ENCODE measurements at regions not wholly inside any gene's neighbourhood (a gene's known extent, or its start where the extent isn't known, plus 50 kb on each side); places are given as distances from the start of the nearest gene placed in this dataset.

GRCh38 chr16:6114691-6115090 is 1017.1 kb upstream of the EEF2KMT start:
- Mint-ChIP-seq H3K4me1 (ENCODE audit: low read depth) (no peaks in the 10 kb centered on the region), H3K4me3 (no peak overlapping the region), H3K27me3 (ENCODE audit: low read depth) (no peaks in the 10 kb centered on the region), H3K27ac (no peak overlapping the region), H3K9me3 (peaks cover 3 to 11% of the 10 kb centered on the region in 2 donors), H3K36me3 (ENCODE audit: insufficient read depth in 2 of 2) (no peaks in the 10 kb centered on the region)
- no peak for DNase-seq
- ATAC-seq (replicated peaks in 1 of 2) = no peak

- no peak for ATAC-seq (replicated peaks in 1 of 2)
- no peak overlapping the region for H3K4me3 Mint-ChIP-seq
- H3K4me1 Mint-ChIP-seq (ENCODE audit: low read depth) = no peaks in the 10 kb centered on the region
- H3K9me3 Mint-ChIP-seq = peaks cover 3 to 10% of the 10 kb centered on the region in 2 donors
- H3K27me3 Mint-ChIP-seq (ENCODE audit: low read depth) = no peaks in the 10 kb centered on the region
- H3K27ac Mint-ChIP-seq = no peak overlapping the region
- no peak for DNase-seq
- H3K36me3 Mint-ChIP-seq (ENCODE audit: insufficient read depth in 2 of 2) = no peaks in the 10 kb centered on the region
Measured at GRCh38 chr16:6113749-6114148, 1016.2 kb upstream of the EEF2KMT start.

GRCh38 chr16:6112700-6113099 is 1015.1 kb upstream of the EEF2KMT start:
- DNase-seq = no peak
- Mint-ChIP-seq H3K27me3 (ENCODE audit: low read depth) (no peaks in the 10 kb centered on the region), H3K9me3 (peaks cover 5 to 7% of the 10 kb centered on the region in 2 donors), H3K27ac (no peak overlapping the region), H3K4me3 (no peak overlapping the region), H3K4me1 (ENCODE audit: low read depth) (no peaks in the 10 kb centered on the region), H3K36me3 (ENCODE audit: insufficient read depth in 2 of 2) (no peaks in the 10 kb centered on the region)
- ATAC-seq (replicated peaks in 1 of 2) = no peak

- ATAC-seq (replicated peaks in 1 of 2) = no peak
- Mint-ChIP-seq H3K27ac (no peak overlapping the region), H3K9me3 (peaks cover 5 to 10% of the 10 kb centered on the region in 2 donors), H3K27me3 (ENCODE audit: low read depth) (no peaks in the 10 kb centered on the region), H3K4me3 (no peak overlapping the region), H3K36me3 (ENCODE audit: insufficient read depth in 2 of 2) (no peaks in the 10 kb centered on the region), H3K4me1 (ENCODE audit: low read depth) (no peaks in the 10 kb centered on the region)
- no peak for DNase-seq
Measured at GRCh38 chr16:6111390-6111789, 1013.8 kb upstream of the EEF2KMT start.

- Mint-ChIP-seq H3K27me3 (ENCODE audit: low read depth) (no peaks in the 10 kb centered on the region), H3K36me3 (ENCODE audit: insufficient read depth in 2 of 2) (no peaks in the 10 kb centered on the region), H3K4me3 (no peak overlapping the region), H3K27ac (no peak overlapping the region), H3K9me3 (peaks cover 5 to 10% of the 10 kb centered on the region in 2 donors), H3K4me1 (ENCODE audit: low read depth) (no peaks in the 10 kb centered on the region)
- DNase-seq = no peak
- no peak for ATAC-seq (replicated peaks in 1 of 2)
Measured at GRCh38 chr16:6110346-6110745, 1012.8 kb upstream of the EEF2KMT start.

- Mint-ChIP-seq H3K36me3 (ENCODE audit: insufficient read depth in 2 of 2) (no peaks in the 10 kb centered on the region), H3K27ac (no peak overlapping the region), H3K9me3 (peaks cover 11 to 14% of the 10 kb centered on the region in 2 donors), H3K4me3 (no peak overlapping the region), H3K27me3 (ENCODE audit: low read depth) (no peaks in the 10 kb centered on the region), H3K4me1 (ENCODE audit: low read depth) (no peaks in the 10 kb centered on the region)
- no peak for DNase-seq
- ATAC-seq (replicated peaks in 1 of 2) = no peak
Measured at GRCh38 chr16:6106061-6106460, 1008.5 kb upstream of the EEF2KMT start.

- Mint-ChIP-seq H3K4me3 (no peak overlapping the region), H3K4me1 (ENCODE audit: low read depth) (no peaks in the 10 kb centered on the region), H3K36me3 (ENCODE audit: insufficient read depth in 2 of 2) (no peaks in the 10 kb centered on the region), H3K27ac (no peak overlapping the region), H3K9me3 (peaks cover 8 to 11% of the 10 kb centered on the region in 2 donors), H3K27me3 (ENCODE audit: low read depth) (no peaks in the 10 kb centered on the region)
- no peak for DNase-seq
- no peak for ATAC-seq (replicated peaks in 1 of 2)
Measured at GRCh38 chr16:6105115-6105514, 1007.5 kb upstream of the EEF2KMT start.

GRCh38 chr16:6104428-6104827 is 1006.8 kb upstream of the EEF2KMT start:
- H3K27ac Mint-ChIP-seq = no peak overlapping the region
- H3K9me3 Mint-ChIP-seq = peaks cover 8 to 11% of the 10 kb centered on the region in 2 donors
- H3K36me3 Mint-ChIP-seq (ENCODE audit: insufficient read depth in 2 of 2) = no peaks in the 10 kb centered on the region
- DNase-seq (no peak), ATAC-seq (replicated peaks in 1 of 2) (no peak)
- no peak overlapping the region for H3K4me3 Mint-ChIP-seq
- H3K27me3 Mint-ChIP-seq (ENCODE audit: low read depth) = no peaks in the 10 kb centered on the region
- no peaks in the 10 kb centered on the region for H3K4me1 Mint-ChIP-seq (ENCODE audit: low read depth)

- no peak for DNase-seq
- peaks cover 6 to 11% of the 10 kb centered on the region in 2 donors for H3K9me3 Mint-ChIP-seq
- no peaks in the 10 kb centered on the region for H3K36me3 Mint-ChIP-seq (ENCODE audit: insufficient read depth in 2 of 2)
- H3K27me3 Mint-ChIP-seq (ENCODE audit: low read depth) = no peaks in the 10 kb centered on the region
- no peaks in the 10 kb centered on the region for H3K4me1 Mint-ChIP-seq (ENCODE audit: low read depth)
- ATAC-seq (replicated peaks in 1 of 2) = no peak
- no peak overlapping the region for H3K4me3 Mint-ChIP-seq
- H3K27ac Mint-ChIP-seq = no peak overlapping the region
Measured at GRCh38 chr16:6103561-6103960, 1006.0 kb upstream of the EEF2KMT start.

GRCh38 chr16:6099102-6099501 is 1001.5 kb upstream of the EEF2KMT start:
- H3K4me3 Mint-ChIP-seq = no peak overlapping the region
- no peaks in the 10 kb centered on the region for H3K27me3 Mint-ChIP-seq (ENCODE audit: low read depth)
- ATAC-seq (replicated peaks in 1 of 2) = no peak
- H3K27ac Mint-ChIP-seq = no peak overlapping the region
- H3K36me3 Mint-ChIP-seq (ENCODE audit: insufficient read depth in 2 of 2) = no peaks in the 10 kb centered on the region
- H3K4me1 Mint-ChIP-seq (ENCODE audit: low read depth) = no peaks in the 10 kb centered on the region
- no peak for DNase-seq
- H3K9me3 Mint-ChIP-seq = peaks cover 8 to 13% of the 10 kb centered on the region in 2 donors

GRCh38 chr16:6096931-6097670 is 999.5 kb upstream of the EEF2KMT start:
- no peak for DNase-seq
- H3K27ac Mint-ChIP-seq = no peak overlapping the region
- no peaks in the 10 kb centered on the region for H3K36me3 Mint-ChIP-seq (ENCODE audit: insufficient read depth in 2 of 2)
- no peak overlapping the region for H3K4me3 Mint-ChIP-seq
- H3K9me3 Mint-ChIP-seq = peaks cover 3 to 5% of the 10 kb centered on the region in 2 donors
- ATAC-seq (replicated peaks in 1 of 2) = no peak
- no peaks in the 10 kb centered on the region for H3K27me3 Mint-ChIP-seq (ENCODE audit: low read depth)
- no peaks in the 10 kb centered on the region for H3K4me1 Mint-ChIP-seq (ENCODE audit: low read depth)

GRCh38 chr16:6095414-6095813 is 997.8 kb upstream of the EEF2KMT start:
- no peaks in the 10 kb centered on the region for H3K36me3 Mint-ChIP-seq (ENCODE audit: insufficient read depth in 2 of 2)
- DNase-seq = no peak
- peaks cover 6 to 10% of the 10 kb centered on the region in 2 donors for H3K9me3 Mint-ChIP-seq
- H3K4me1 Mint-ChIP-seq (ENCODE audit: low read depth) = no peaks in the 10 kb centered on the region
- no peak overlapping the region for H3K4me3 Mint-ChIP-seq
- ATAC-seq (replicated peaks in 1 of 2) = no peak
- no peak overlapping the region for H3K27ac Mint-ChIP-seq
- no peaks in the 10 kb centered on the region for H3K27me3 Mint-ChIP-seq (ENCODE audit: low read depth)

GRCh38 chr16:6091021-6091420 is 993.4 kb upstream of the EEF2KMT start:
- Mint-ChIP-seq H3K4me3 (no peak overlapping the region), H3K4me1 (ENCODE audit: low read depth) (no peaks in the 10 kb centered on the region), H3K9me3 (peaks cover 9 to 11% of the 10 kb centered on the region in 2 donors), H3K27ac (no peak overlapping the region), H3K36me3 (ENCODE audit: insufficient read depth in 2 of 2) (no peaks in the 10 kb centered on the region), H3K27me3 (ENCODE audit: low read depth) (no peaks in the 10 kb centered on the region)
- no peak for ATAC-seq (replicated peaks in 1 of 2)
- DNase-seq = no peak

- H3K9me3 Mint-ChIP-seq = peaks cover 3 to 4% of the 10 kb centered on the region in 2 donors
- no peak overlapping the region for H3K4me3 Mint-ChIP-seq
- no peaks in the 10 kb centered on the region for H3K27me3 Mint-ChIP-seq (ENCODE audit: low read depth)
- no peaks in the 10 kb centered on the region for H3K36me3 Mint-ChIP-seq (ENCODE audit: insufficient read depth in 2 of 2)
- H3K27ac Mint-ChIP-seq = no peak overlapping the region
- ATAC-seq (replicated peaks in 1 of 2) (no peak), DNase-seq (peak; percentile 4 to 17)
- no peaks in the 10 kb centered on the region for H3K4me1 Mint-ChIP-seq (ENCODE audit: low read depth)
Measured at GRCh38 chr16:6081320-6081976, 983.9 kb upstream of the EEF2KMT start.
